ENCODE measurements at regions not wholly inside any gene's neighbourhood (a gene's known extent, or its start where the extent isn't known, plus 50 kb on each side); places are given as distances from the start of the nearest gene placed in this dataset.

DNA sequence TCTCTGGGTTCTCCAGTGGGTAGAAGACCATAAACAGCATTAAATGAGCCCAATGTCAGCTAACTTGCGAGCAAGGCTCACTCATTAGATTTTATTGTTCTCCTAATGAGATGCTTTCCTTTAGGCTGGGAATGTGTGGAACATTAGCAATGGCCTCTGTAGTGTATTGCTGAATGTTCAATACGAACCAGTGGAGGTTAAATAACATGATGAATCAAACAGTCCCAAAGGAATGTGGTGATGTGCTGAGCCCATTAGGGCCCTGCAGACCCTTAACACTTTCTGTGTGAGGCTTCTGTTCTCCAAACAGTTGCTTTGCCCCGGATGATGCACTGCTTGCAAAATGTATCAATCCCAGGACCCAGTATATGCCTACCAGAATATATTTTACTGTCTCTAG lies 225.5 kb downstream of the ATG4C start:
- Histone ChIP-seq H3K4me1 (ENCODE audit: low read length) (no peaks in the 10 kb centered on the region), H4K20me1 (ENCODE audit: insufficient read depth, low read length) (no peaks in the 10 kb centered on the region), H3K9me2 (replicated peaks; ENCODE audit: insufficient read depth, low read length) (no peaks in the 10 kb centered on the region), H3K4me3 (ENCODE audit: low read length) (no peak overlapping the region), H3K79me2 (ENCODE audit: low read length) (no peaks in the 10 kb centered on the region), H3K27ac (ENCODE audit: low read length) (no peak overlapping the region), H2AFZ (ENCODE audit: low read length) (no peak overlapping the region), H3K9ac (ENCODE audit: low read length) (no peak overlapping the region), H3K4me2 (ENCODE audit: low read depth, low read length) (no peak overlapping the region), H3K27me3 (replicated peaks; ENCODE audit: insufficient read depth, low read length) (no peaks in the 10 kb centered on the region), H3K36me3 (replicated peaks; ENCODE audit: insufficient read depth, low read length) (no peaks in the 10 kb centered on the region), H3F3A (ENCODE audit: insufficient read depth, low read length) (no peaks in the 10 kb centered on the region), H3K9me3 (replicated peaks; ENCODE audit: insufficient read depth, low read length) (no peaks in the 10 kb centered on the region)
- no peak for DNase-seq
- TF ChIP-seq EZH2phosphoT487 (IDR thresholded peaks at IDR 0.05; ENCODE audit: low read length) = no peak
- TF ChIP-seq, protein P1, sequence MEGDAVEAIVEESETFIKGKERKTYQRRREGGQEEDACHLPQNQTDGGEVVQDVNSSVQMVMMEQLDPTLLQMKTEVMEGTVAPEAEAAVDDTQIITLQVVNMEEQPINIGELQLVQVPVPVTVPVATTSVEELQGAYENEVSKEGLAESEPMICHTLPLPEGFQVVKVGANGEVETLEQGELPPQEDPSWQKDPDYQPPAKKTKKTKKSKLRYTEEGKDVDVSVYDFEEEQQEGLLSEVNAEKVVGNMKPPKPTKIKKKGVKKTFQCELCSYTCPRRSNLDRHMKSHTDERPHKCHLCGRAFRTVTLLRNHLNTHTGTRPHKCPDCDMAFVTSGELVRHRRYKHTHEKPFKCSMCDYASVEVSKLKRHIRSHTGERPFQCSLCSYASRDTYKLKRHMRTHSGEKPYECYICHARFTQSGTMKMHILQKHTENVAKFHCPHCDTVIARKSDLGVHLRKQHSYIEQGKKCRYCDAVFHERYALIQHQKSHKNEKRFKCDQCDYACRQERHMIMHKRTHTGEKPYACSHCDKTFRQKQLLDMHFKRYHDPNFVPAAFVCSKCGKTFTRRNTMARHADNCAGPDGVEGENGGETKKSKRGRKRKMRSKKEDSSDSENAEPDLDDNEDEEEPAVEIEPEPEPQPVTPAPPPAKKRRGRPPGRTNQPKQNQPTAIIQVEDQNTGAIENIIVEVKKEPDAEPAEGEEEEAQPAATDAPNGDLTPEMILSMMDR (IDR thresholded peaks at IDR 0.05; ENCODE audit: low read length) = no peak
- TF ChIP-seq EZH2 (optimal IDR thresholded peaks at IDR 0.05; ENCODE audit: low read depth, low read length) = no peak

DNA sequence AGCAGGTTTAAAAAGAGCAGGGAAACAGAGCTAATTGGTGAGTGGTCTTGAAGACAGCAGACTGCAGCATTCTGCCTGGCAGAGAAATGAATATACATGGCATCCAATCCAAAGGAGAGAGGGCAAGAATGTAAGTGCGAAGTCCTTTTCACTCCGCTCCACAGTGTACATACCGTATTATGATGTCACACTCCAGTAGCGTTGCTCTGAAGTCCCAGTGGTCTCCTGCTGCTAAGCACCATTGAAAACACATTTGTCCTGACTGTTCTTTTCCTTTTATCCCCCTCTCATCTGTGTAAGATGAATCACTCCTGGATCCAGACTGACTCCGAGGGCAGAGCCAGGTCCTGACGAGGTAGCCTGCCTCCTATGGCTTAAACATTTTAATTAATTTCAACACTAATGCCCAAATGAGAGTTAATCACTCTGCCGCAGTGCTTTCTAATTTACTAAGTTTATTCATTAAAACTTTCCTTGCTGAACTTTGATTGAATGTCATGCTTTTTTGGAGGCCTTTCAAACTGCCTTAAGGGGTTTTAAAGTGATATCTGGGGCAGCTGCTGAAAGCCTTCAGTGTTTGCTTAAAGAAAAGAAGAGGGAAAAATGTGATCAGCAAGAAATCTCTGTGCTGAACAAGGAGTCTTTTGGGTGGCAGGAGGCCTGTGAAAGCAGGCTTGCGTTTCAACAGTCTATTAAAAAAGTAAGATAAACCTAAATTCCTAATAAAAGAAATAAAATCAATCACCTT lies 227.2 kb downstream of the ATG4C start:
- no peaks in the 10 kb centered on the region for H3K36me3 ChIP-seq (replicated peaks; ENCODE audit: insufficient read depth, low read length)
- TF ChIP-seq EZH2phosphoT487 (IDR thresholded peaks at IDR 0.05; ENCODE audit: low read length) = no peak
- TF ChIP-seq, protein P1 (IDR thresholded peaks at IDR 0.05; ENCODE audit: low read length) = no peak
- no peak for TF ChIP-seq EZH2 (optimal IDR thresholded peaks at IDR 0.05; ENCODE audit: low read depth, low read length)
- H3K27ac ChIP-seq (ENCODE audit: low read length) = no peak overlapping the region
- H3F3A ChIP-seq (ENCODE audit: insufficient read depth, low read length) = no peaks in the 10 kb centered on the region
- H3K4me2 ChIP-seq (ENCODE audit: low read depth, low read length) = no peak overlapping the region
- no peaks in the 10 kb centered on the region for H3K79me2 ChIP-seq (ENCODE audit: low read length)
- no peak for DNase-seq
- H3K9me2 ChIP-seq (replicated peaks; ENCODE audit: insufficient read depth, low read length) = no peaks in the 10 kb centered on the region
- no peak overlapping the region for H2AFZ ChIP-seq (ENCODE audit: low read length)
- H3K9me3 ChIP-seq (replicated peaks; ENCODE audit: insufficient read depth, low read length) = no peaks in the 10 kb centered on the region
- H3K9ac ChIP-seq (ENCODE audit: low read length) = no peak overlapping the region
- no peaks in the 10 kb centered on the region for H4K20me1 ChIP-seq (ENCODE audit: insufficient read depth, low read length)
- H3K27me3 ChIP-seq (replicated peaks; ENCODE audit: insufficient read depth, low read length) = no peaks in the 10 kb centered on the region
- no peak overlapping the region for H3K4me3 ChIP-seq (ENCODE audit: low read length)
- no peaks in the 10 kb centered on the region for H3K4me1 ChIP-seq (ENCODE audit: low read length)

GRCh38 chr1:63012339-63012738 lies 228.4 kb downstream of the ATG4C start:
- TF ChIP-seq EZH2 (optimal IDR thresholded peaks at IDR 0.05; ENCODE audit: low read depth, low read length) = no peak
- TF ChIP-seq, protein P1 (IDR thresholded peaks at IDR 0.05; ENCODE audit: low read length) = no peak
- no peak for TF ChIP-seq EZH2phosphoT487 (IDR thresholded peaks at IDR 0.05; ENCODE audit: low read length)
- Histone ChIP-seq H3K27ac (ENCODE audit: low read length) (no peak overlapping the region), H3K36me3 (replicated peaks; ENCODE audit: insufficient read depth, low read length) (no peaks in the 10 kb centered on the region)

More at GRCh38 chr1:63012339-63012738, 228.4 kb downstream of the ATG4C start:
- Histone ChIP-seq H3K79me2 (ENCODE audit: low read length) (no peaks in the 10 kb centered on the region), H3K4me2 (ENCODE audit: low read depth, low read length) (no peak overlapping the region), H3K9me3 (replicated peaks; ENCODE audit: insufficient read depth, low read length) (no peaks in the 10 kb centered on the region), H3K9ac (ENCODE audit: low read length) (no peak overlapping the region), H2AFZ (ENCODE audit: low read length) (no peak overlapping the region), H3K9me2 (replicated peaks; ENCODE audit: insufficient read depth, low read length) (no peaks in the 10 kb centered on the region), H3F3A (ENCODE audit: insufficient read depth, low read length) (no peaks in the 10 kb centered on the region), H3K27me3 (replicated peaks; ENCODE audit: insufficient read depth, low read length) (no peaks in the 10 kb centered on the region), H4K20me1 (ENCODE audit: insufficient read depth, low read length) (no peaks in the 10 kb centered on the region), H3K4me3 (ENCODE audit: low read length) (no peak overlapping the region), H3K4me1 (ENCODE audit: low read length) (no peaks in the 10 kb centered on the region)
- DNase-seq = no peak
